ENCODE measurements at regions not wholly inside any gene's neighbourhood (a gene's known extent, or its start where the extent isn't known, plus 50 kb on each side); places are given as distances from the start of the nearest gene placed in this dataset.

DNA sequence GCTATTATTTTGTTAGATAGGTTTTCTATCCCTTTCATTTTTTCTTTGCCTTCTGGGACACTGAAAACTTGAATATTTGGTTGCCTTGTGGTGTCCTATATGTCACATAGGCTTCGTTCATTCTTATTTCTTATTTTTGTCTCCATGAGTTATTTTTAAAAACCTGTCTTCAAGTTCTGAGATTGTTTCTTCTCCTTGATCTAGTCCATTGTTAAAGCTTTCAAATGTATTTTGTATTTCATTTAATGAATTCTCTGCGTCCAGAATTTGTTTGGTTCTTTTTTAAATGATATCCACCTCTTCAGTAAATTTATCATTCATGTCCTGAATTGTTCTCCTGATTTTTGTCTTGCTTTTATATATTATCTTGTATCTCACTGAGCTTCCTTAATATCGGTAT, 243.2 kb upstream of the BMP2 start:
- Histone ChIP-seq H3K36me3 (ENCODE audit: control insufficient read depth in 2 of 3, insufficient read depth in 3 of 3, low read length in 3 of 3) (no peaks in the 10 kb centered on the region), H3K27ac (ENCODE audit: low read depth in 2 of 2, low read length in 2 of 2) (no peak overlapping the region), H3K9ac (ENCODE audit: low read length in 3 of 3) (no peak overlapping the region), H3K9me3 (ENCODE audit: control insufficient read depth in 2 of 3, insufficient read depth in 1 of 3, low read length in 3 of 3) (peaks cover 0 to 7% (median 0%) of the 10 kb centered on the region in 3 donors), H3K4me1 (ENCODE audit: control insufficient read depth in 2 of 3, insufficient read depth in 2 of 3, low read depth in 1 of 3, low read length in 3 of 3) (no peaks in the 10 kb centered on the region), H3K4me3 (ENCODE audit: low read length in 3 of 3) (no peak overlapping the region), H3K27me3 (ENCODE audit: control insufficient read depth, insufficient read depth, low read length) (no peaks in the 10 kb centered on the region)
- FAIRE-seq, result no peak
- no peak for DNase-seq
- intact Hi-C loops (cut with DNase I), result no loop called here
- TF ChIP-seq, protein P1, sequence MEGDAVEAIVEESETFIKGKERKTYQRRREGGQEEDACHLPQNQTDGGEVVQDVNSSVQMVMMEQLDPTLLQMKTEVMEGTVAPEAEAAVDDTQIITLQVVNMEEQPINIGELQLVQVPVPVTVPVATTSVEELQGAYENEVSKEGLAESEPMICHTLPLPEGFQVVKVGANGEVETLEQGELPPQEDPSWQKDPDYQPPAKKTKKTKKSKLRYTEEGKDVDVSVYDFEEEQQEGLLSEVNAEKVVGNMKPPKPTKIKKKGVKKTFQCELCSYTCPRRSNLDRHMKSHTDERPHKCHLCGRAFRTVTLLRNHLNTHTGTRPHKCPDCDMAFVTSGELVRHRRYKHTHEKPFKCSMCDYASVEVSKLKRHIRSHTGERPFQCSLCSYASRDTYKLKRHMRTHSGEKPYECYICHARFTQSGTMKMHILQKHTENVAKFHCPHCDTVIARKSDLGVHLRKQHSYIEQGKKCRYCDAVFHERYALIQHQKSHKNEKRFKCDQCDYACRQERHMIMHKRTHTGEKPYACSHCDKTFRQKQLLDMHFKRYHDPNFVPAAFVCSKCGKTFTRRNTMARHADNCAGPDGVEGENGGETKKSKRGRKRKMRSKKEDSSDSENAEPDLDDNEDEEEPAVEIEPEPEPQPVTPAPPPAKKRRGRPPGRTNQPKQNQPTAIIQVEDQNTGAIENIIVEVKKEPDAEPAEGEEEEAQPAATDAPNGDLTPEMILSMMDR (IDR thresholded peaks at IDR 0.05; ENCODE audit: borderline replicate concordance, extremely low read depth, insufficient read depth), result no peak

DNA sequence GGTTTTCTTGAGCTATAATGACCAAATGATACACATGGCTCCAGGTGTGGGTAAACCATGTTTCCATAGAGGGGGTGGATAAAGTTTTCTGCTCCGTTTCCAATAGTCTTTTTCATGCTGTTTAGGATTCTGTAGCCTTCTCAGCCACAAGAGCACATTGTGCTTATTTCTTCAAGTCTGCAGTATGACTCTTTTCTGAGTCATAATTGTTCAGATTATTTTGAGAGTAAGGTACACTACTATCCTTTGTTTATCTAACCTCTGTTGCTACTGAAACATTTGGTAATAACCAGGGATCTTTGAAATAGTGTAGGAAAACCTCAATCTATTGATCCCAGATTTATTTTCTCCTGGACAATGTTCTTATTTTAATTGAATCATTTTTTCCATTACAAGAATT, 247.9 kb upstream of the BMP2 start:
- H3K9me3 ChIP-seq (ENCODE audit: control insufficient read depth in 2 of 3, insufficient read depth in 1 of 3, low read length in 3 of 3), result peaks cover 0 to 7% (median 0%) of the 10 kb centered on the region in 3 donors
- H3K4me1 ChIP-seq (ENCODE audit: control insufficient read depth in 2 of 3, insufficient read depth in 2 of 3, low read depth in 1 of 3, low read length in 3 of 3), result no peaks in the 10 kb centered on the region
- H3K4me3 ChIP-seq (ENCODE audit: low read length in 3 of 3), result no peak overlapping the region
- H3K9ac ChIP-seq (ENCODE audit: low read length in 3 of 3), result no peak overlapping the region
- no peak overlapping the region for H3K27ac ChIP-seq (ENCODE audit: low read depth in 2 of 2, low read length in 2 of 2)
- H3K27me3 ChIP-seq (ENCODE audit: control insufficient read depth, insufficient read depth, low read length), result no peaks in the 10 kb centered on the region
- DNase-seq (no peak), FAIRE-seq (no peak)
- H3K36me3 ChIP-seq (ENCODE audit: control insufficient read depth in 2 of 3, insufficient read depth in 3 of 3, low read length in 3 of 3), result no peaks in the 10 kb centered on the region
- TF ChIP-seq, protein P1 (IDR thresholded peaks at IDR 0.05; ENCODE audit: borderline replicate concordance, extremely low read depth, insufficient read depth), result no peak
- intact Hi-C loops (cut with DNase I), result no loop called here

DNA sequence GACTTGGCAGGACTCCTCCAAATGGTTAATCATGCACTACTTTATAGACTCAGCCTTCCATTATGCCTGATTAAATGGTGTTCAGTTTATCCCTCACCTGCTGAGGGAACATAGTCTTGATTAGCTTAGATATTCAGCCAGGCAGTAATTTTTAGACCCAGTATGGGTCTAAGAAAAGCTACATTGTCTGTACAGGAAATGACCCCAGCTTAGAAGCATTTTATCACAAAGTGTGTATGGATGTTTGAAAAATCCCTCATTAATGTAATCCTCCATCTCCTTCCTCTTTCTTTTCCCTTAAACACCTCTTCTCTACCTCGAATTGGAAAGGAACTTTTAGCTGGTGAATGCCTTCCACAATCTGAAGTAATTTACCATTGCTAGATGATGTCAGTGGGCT, 252.2 kb upstream of the BMP2 start:
- H3K9me3 ChIP-seq (ENCODE audit: control insufficient read depth in 2 of 3, insufficient read depth in 1 of 3, low read length in 3 of 3), result no peaks in the 10 kb centered on the region
- H3K27me3 ChIP-seq (ENCODE audit: control insufficient read depth, insufficient read depth, low read length), result no peaks in the 10 kb centered on the region
- FAIRE-seq (no peak), DNase-seq (no peak)
- H3K9ac ChIP-seq (ENCODE audit: low read length in 3 of 3), result no peak overlapping the region
- H3K27ac ChIP-seq (ENCODE audit: low read depth in 2 of 2, low read length in 2 of 2), result no peak overlapping the region
- H3K4me1 ChIP-seq (ENCODE audit: control insufficient read depth in 2 of 3, insufficient read depth in 2 of 3, low read depth in 1 of 3, low read length in 3 of 3), result no peaks in the 10 kb centered on the region
- TF ChIP-seq, protein P1 (IDR thresholded peaks at IDR 0.05; ENCODE audit: borderline replicate concordance, extremely low read depth, insufficient read depth), result no peak
- no peaks in the 10 kb centered on the region for H3K36me3 ChIP-seq (ENCODE audit: control insufficient read depth in 2 of 3, insufficient read depth in 3 of 3, low read length in 3 of 3)
- intact Hi-C loops (cut with DNase I), result no loop called here
- H3K4me3 ChIP-seq (ENCODE audit: low read length in 3 of 3), result no peak overlapping the region

DNA sequence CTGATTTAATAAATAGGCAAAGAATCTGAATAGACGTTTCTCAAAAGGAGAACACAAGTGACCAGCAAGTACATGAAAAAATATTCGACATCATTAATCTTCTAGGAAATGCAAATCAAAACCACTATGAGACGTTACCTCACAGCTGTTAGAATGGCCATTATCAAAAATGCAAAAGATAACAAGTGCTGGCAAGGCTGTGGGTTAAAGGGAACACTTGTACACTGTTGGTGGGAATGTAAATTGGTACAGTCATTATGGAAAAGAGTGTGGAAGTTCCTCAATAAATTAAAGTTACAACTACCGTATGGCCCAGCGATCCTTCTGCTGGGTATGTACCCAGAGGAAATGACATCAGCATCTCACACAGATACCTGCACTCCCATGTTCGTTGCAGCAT, 253.9 kb upstream of the BMP2 start:
- H3K36me3 ChIP-seq (ENCODE audit: control insufficient read depth in 2 of 3, insufficient read depth in 3 of 3, low read length in 3 of 3), result no peaks in the 10 kb centered on the region
- FAIRE-seq (no peak), DNase-seq (no peak)
- no peaks in the 10 kb centered on the region for H3K9me3 ChIP-seq (ENCODE audit: control insufficient read depth in 2 of 3, insufficient read depth in 1 of 3, low read length in 3 of 3)
- H3K4me3 ChIP-seq (ENCODE audit: low read length in 3 of 3), result no peak overlapping the region
- TF ChIP-seq, protein P1 (IDR thresholded peaks at IDR 0.05; ENCODE audit: borderline replicate concordance, extremely low read depth, insufficient read depth), result no peak
- intact Hi-C loops (cut with DNase I), result no loop called here
- H3K9ac ChIP-seq (ENCODE audit: low read length in 3 of 3), result no peak overlapping the region
- no peaks in the 10 kb centered on the region for H3K4me1 ChIP-seq (ENCODE audit: control insufficient read depth in 2 of 3, insufficient read depth in 2 of 3, low read depth in 1 of 3, low read length in 3 of 3)
- H3K27me3 ChIP-seq (ENCODE audit: control insufficient read depth, insufficient read depth, low read length), result no peaks in the 10 kb centered on the region
- H3K27ac ChIP-seq (ENCODE audit: low read depth in 2 of 2, low read length in 2 of 2), result no peak overlapping the region
